ENCODE measurements at regions not wholly inside any gene's neighbourhood (a gene's known extent, or its start where the extent isn't known, plus 50 kb on each side); places are given as distances from the start of the nearest gene placed in this dataset.

GRCh38 chr11:98842187-98842586 lies 178.6 kb upstream of the CNTN5 start:
- DNase-seq (ENCODE audit: low spot score), result no peak

- DNase-seq (ENCODE audit: low spot score), result no peak
Observed at GRCh38 chr11:98862169-98862568, 158.6 kb upstream of the CNTN5 start.

- DNase-seq (ENCODE audit: low spot score), result no peak
Observed at GRCh38 chr11:98871690-98872089, 149.1 kb upstream of the CNTN5 start.

- DNase-seq (ENCODE audit: low spot score), result no peak
Observed at GRCh38 chr11:98874050-98874449, 146.7 kb upstream of the CNTN5 start.

GRCh38 chr11:98895936-98896335 lies 124.8 kb upstream of the CNTN5 start:
- DNase-seq (ENCODE audit: low spot score), result no peak

GRCh38 chr11:98940913-98941312 lies 79.8 kb upstream of the CNTN5 start:
- DNase-seq (ENCODE audit: low spot score), result no peak

- DNase-seq (ENCODE audit: low spot score), result no peak
Observed at GRCh38 chr11:98944461-98944860, 76.3 kb upstream of the CNTN5 start.

- DNase-seq (ENCODE audit: low spot score), result no peak
Observed at GRCh38 chr11:98952107-98952506, 68.6 kb upstream of the CNTN5 start.

- no peak for DNase-seq (ENCODE audit: low spot score)
Observed at GRCh38 chr11:98955551-98955950, 65.2 kb upstream of the CNTN5 start.

GRCh38 chr11:98964146-98964545 lies 56.6 kb upstream of the CNTN5 start:
- DNase-seq (ENCODE audit: low spot score), result no peak

GRCh38 chr11:98965358-98965757 lies 55.4 kb upstream of the CNTN5 start:
- DNase-seq (ENCODE audit: low spot score), result no peak

- no peak for DNase-seq (ENCODE audit: low spot score)
Observed at GRCh38 chr11:98965775-98966174, 55.0 kb upstream of the CNTN5 start.

- no peak for DNase-seq (ENCODE audit: low spot score)
Observed at GRCh38 chr11:98967005-98967404, 53.7 kb upstream of the CNTN5 start.
